MM.1S (cell line): ENCODE measurements at regions not wholly inside any gene's neighbourhood (a gene's known extent, or its start where the extent isn't known, plus 50 kb on each side); places are given as distances from the start of the nearest gene placed in this dataset.

ENCODE experiments used
- EZH2phosphoT487 ChIP-seq: fragments of 300-600 bp; sonication (generic); IDR thresholded peaks from 2 replicates; pipeline ENCODE4 v1.6.1; 2018; ENCODE audit warnings: antibody characterized with exemption, low read length
- TF ChIP-seq, protein P1 (sequence below): fragments of 300-600 bp; sonication (generic); IDR thresholded peaks from 2 replicates; pipeline ENCODE4 v1.5.1; 2016; ENCODE audit warnings: antibody characterized with exemption, low read length, mixed read lengths

DNA sequence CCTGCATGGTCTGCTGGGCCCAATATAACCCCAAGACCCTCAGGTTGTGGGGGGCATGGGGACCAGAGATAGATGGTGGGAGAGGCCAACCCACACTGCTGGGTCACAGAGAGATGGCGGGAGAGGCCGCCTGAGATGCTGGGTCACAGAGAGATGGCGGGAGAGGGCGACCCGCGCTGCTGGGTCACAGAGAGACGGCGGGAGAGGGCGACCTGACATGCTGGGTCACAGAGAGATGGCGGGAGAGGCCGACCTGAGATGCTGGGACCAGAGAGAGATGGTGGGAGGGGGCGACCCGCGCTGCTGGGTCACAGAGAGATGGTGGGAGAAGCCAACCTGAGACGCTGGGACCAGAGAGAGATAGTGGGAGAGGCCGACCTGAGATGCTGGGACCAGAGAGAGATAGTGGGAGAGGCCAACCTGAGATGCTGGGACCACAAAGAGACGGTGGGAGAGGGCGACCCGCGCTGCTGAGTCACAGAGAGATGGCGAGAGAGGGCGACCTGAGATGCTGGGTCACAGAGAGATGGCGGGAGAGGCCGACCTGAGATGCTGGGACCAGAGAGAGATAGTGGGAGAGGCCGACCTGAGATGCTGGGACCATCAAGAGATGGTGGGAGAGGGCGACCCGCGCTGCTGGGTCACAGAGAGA lies 133.2 kb downstream of the DLL1 start:
- no peak for TF ChIP-seq EZH2phosphoT487
- TF ChIP-seq, protein P1, sequence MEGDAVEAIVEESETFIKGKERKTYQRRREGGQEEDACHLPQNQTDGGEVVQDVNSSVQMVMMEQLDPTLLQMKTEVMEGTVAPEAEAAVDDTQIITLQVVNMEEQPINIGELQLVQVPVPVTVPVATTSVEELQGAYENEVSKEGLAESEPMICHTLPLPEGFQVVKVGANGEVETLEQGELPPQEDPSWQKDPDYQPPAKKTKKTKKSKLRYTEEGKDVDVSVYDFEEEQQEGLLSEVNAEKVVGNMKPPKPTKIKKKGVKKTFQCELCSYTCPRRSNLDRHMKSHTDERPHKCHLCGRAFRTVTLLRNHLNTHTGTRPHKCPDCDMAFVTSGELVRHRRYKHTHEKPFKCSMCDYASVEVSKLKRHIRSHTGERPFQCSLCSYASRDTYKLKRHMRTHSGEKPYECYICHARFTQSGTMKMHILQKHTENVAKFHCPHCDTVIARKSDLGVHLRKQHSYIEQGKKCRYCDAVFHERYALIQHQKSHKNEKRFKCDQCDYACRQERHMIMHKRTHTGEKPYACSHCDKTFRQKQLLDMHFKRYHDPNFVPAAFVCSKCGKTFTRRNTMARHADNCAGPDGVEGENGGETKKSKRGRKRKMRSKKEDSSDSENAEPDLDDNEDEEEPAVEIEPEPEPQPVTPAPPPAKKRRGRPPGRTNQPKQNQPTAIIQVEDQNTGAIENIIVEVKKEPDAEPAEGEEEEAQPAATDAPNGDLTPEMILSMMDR: no peak
